HL-60 (cell line): ENCODE measurements at regions not wholly inside any gene's neighbourhood (a gene's known extent, or its start where the extent isn't known, plus 50 kb on each side); places are given as distances from the start of the nearest gene placed in this dataset.

ENCODE experiments used
- DNase-seq, 2 experiments: peaks; one replicate each; pipeline ENCODE4 v3.0.0-alpha.2; 2010 to 2020; ENCODE audit warnings: low read depth in 1 of 2, low spot score in 1 of 2
- H3K27ac ChIP-seq: fragments of 250-450 bp; sonication (Bioruptor Pico); replicated peaks from 2 replicates; pipeline ENCODE4 v1.5.1; 2020; ENCODE audit warnings: mild to moderate bottlenecking, moderate library complexity
- H3K27me3 ChIP-seq: fragments of 250-450 bp; sonication (Bioruptor Pico); 2 replicates; pipeline ENCODE4 v1.5.1; 2021; ENCODE audit warnings: mild to moderate bottlenecking, moderate library complexity; ENCODE audit not compliant: insufficient read depth, poor library complexity, severe bottlenecking
- H3K4me3 ChIP-seq: replicated peaks from 2 replicates; pipeline ENCODE4 v1.5.1; 2011; ENCODE audit warnings: mild to moderate bottlenecking, control low read depth, low read length; ENCODE audit not compliant: insufficient read depth
- CTCF ChIP-seq: IDR thresholded peaks from one replicate; pipeline ENCODE4 v1.5.1; 2011; ENCODE audit warnings: low read length, control low read depth, inconsistent platforms; ENCODE audit not compliant: insufficient read depth
- GABPA ChIP-seq: IDR thresholded peaks from 2 replicates; pipeline ENCODE4 v1.6.1; 2012; ENCODE audit warnings: low read depth
- POLR2AphosphoS5 ChIP-seq: IDR thresholded peaks from 2 replicates; pipeline ENCODE4 v1.6.1; 2012; ENCODE audit warnings: low read depth
- SPI1 ChIP-seq: IDR thresholded peaks from 2 replicates; pipeline ENCODE4 v1.6.1; 2012; ENCODE audit warnings: low read depth, mild to moderate bottlenecking, borderline replicate concordance
- TF ChIP-seq, protein P1 (sequence below): IDR thresholded peaks from 2 replicates; pipeline ENCODE4 v1.6.1; 2012; ENCODE audit warnings: low read depth; ENCODE audit not compliant: insufficient replicate concordance

GRCh38 chr9:78565481-78565880 lies 268.6 kb downstream of the PSAT1 start:
- Histone ChIP-seq H3K27me3 (no peaks in the 10 kb centered on the region), H3K27ac (no peak overlapping the region), H3K4me3 (no peak overlapping the region)
- TF ChIP-seq GABPA (no peak), CTCF (no peak), SPI1 (no peak)
- DNase-seq, result no peak

- no peak for TF ChIP-seq SPI1
- TF ChIP-seq GABPA, result no peak
- TF ChIP-seq, protein P1, sequence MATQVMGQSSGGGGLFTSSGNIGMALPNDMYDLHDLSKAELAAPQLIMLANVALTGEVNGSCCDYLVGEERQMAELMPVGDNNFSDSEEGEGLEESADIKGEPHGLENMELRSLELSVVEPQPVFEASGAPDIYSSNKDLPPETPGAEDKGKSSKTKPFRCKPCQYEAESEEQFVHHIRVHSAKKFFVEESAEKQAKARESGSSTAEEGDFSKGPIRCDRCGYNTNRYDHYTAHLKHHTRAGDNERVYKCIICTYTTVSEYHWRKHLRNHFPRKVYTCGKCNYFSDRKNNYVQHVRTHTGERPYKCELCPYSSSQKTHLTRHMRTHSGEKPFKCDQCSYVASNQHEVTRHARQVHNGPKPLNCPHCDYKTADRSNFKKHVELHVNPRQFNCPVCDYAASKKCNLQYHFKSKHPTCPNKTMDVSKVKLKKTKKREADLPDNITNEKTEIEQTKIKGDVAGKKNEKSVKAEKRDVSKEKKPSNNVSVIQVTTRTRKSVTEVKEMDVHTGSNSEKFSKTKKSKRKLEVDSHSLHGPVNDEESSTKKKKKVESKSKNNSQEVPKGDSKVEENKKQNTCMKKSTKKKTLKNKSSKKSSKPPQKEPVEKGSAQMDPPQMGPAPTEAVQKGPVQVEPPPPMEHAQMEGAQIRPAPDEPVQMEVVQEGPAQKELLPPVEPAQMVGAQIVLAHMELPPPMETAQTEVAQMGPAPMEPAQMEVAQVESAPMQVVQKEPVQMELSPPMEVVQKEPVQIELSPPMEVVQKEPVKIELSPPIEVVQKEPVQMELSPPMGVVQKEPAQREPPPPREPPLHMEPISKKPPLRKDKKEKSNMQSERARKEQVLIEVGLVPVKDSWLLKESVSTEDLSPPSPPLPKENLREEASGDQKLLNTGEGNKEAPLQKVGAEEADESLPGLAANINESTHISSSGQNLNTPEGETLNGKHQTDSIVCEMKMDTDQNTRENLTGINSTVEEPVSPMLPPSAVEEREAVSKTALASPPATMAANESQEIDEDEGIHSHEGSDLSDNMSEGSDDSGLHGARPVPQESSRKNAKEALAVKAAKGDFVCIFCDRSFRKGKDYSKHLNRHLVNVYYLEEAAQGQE, result no peak
- TF ChIP-seq CTCF, result no peak
- TF ChIP-seq POLR2AphosphoS5, result no peak
- H3K27me3 ChIP-seq, result no peaks in the 10 kb centered on the region
- H3K4me3 ChIP-seq, result no peak overlapping the region
- DNase-seq, result no peak
- H3K27ac ChIP-seq, result no peak overlapping the region
These were observed 269.6 kb downstream of the PSAT1 start for GRCh38 chr9:78566521-78566920.

GRCh38 chr9:78566948-78567675 lies 270.2 kb downstream of the PSAT1 start:
- TF ChIP-seq POLR2AphosphoS5 (no peak), SPI1 (no peak), GABPA (no peak), CTCF (no peak)
- TF ChIP-seq, protein P1, result no peak
- Histone ChIP-seq H3K27me3 (no peaks in the 10 kb centered on the region), H3K4me3 (no peak overlapping the region), H3K27ac (no peak overlapping the region)
- no peak for DNase-seq

DNA sequence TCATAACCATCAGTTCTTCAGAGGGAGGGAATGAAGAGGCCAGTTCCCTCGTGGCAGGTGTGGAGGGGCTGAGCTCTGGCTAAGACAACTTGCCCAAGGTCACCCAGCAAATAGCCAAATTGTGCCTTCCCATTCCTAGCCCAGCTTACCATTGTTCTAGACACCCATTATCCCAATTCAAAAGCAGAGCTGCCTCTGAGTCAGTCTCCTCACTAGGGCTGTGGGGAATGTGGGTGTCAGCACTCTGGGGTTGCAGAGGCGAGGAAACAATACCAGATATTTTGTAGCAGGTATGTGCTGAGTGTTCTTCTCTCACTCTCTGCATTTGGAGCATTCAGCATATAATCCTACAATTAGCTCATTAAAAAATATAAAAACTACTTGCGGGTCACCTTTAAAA lies 270.8 kb downstream of the PSAT1 start:
- DNase-seq, result no peak
- H3K4me3 ChIP-seq, result no peak overlapping the region
- no peaks in the 10 kb centered on the region for H3K27me3 ChIP-seq
- H3K27ac ChIP-seq, result no peak overlapping the region
- TF ChIP-seq CTCF (no peak), GABPA (no peak), SPI1 (no peak), POLR2AphosphoS5 (no peak)
- TF ChIP-seq, protein P1, result no peak
